ENCODE measurements at regions not wholly inside any gene's neighbourhood (a gene's known extent, or its start where the extent isn't known, plus 50 kb on each side); places are given as distances from the start of the nearest gene placed in this dataset.

- DNase-seq = no peak
These were observed 63.5 kb downstream of the DNTTIP2 start for GRCh38 chr1:93815366-93816110.

GRCh38 chr1:93814795-93815340, 64.1 kb downstream of the DNTTIP2 start:
- no peak for DNase-seq

GRCh38 chr1:93814059-93814794, 64.8 kb downstream of the DNTTIP2 start:
- peak; percentile 64 for DNase-seq

- DNase-seq = no peak
These were observed 65.9 kb downstream of the DNTTIP2 start for GRCh38 chr1:93813076-93813475.

GRCh38 chr1:93811326-93812065, 67.5 kb downstream of the DNTTIP2 start:
- DNase-seq = no peak

- no peak for DNase-seq
These were observed 68.7 kb downstream of the DNTTIP2 start for GRCh38 chr1:93810316-93810715.

- no peak for DNase-seq
These were observed 70.1 kb downstream of the DNTTIP2 start for GRCh38 chr1:93808871-93809270.

GRCh38 chr1:93807311-93807930, 71.6 kb downstream of the DNTTIP2 start:
- no peak for DNase-seq

- DNase-seq = no peak
These were observed 73.9 kb downstream of the DNTTIP2 start for GRCh38 chr1:93805027-93805610.

GRCh38 chr1:93804412-93804811, 74.6 kb downstream of the DNTTIP2 start:
- no peak for DNase-seq

GRCh38 chr1:93801471-93801870, 77.5 kb downstream of the DNTTIP2 start:
- DNase-seq = no peak

- no peak for DNase-seq
These were observed 78.2 kb downstream of the DNTTIP2 start for GRCh38 chr1:93800856-93801255.

GRCh38 chr1:93798291-93798690, 80.7 kb downstream of the DNTTIP2 start:
- no peak for DNase-seq

- no peak for DNase-seq
These were observed 94.5 kb downstream of the DNTTIP2 start for GRCh38 chr1:93784538-93784937.

- no peak for DNase-seq
These were observed 95.1 kb downstream of the DNTTIP2 start for GRCh38 chr1:93783876-93784275.

GRCh38 chr1:93779540-93780165, 98.0 kb upstream of the BCAR3 start:
- peak; percentile 48 for DNase-seq

- no peak for DNase-seq
These were observed 96.8 kb upstream of the BCAR3 start for GRCh38 chr1:93778457-93778856.

- no peak for DNase-seq
These were observed 95.6 kb upstream of the BCAR3 start for GRCh38 chr1:93777255-93777654.

GRCh38 chr1:93776728-93777127, 95.1 kb upstream of the BCAR3 start:
- no peak for DNase-seq

GRCh38 chr1:93775224-93775623, 93.6 kb upstream of the BCAR3 start:
- DNase-seq = no peak

GRCh38 chr1:93774707-93775106, 93.1 kb upstream of the BCAR3 start:
- DNase-seq = no peak
